GM12878 (cell line): ENCODE measurements at regions not wholly inside any gene's neighbourhood (a gene's known extent, or its start where the extent isn't known, plus 50 kb on each side); places are given as distances from the start of the nearest gene placed in this dataset.

ENCODE experiments used
- ATAC-seq: fragments of 200-7000 bp; cut with Tn5 transposase; 3 replicates; pipeline ENCODE4 v1.9.1; 2020; ENCODE audit warnings: mild to moderate bottlenecking, moderate library complexity
- BruUV-seq: library from RNA; stranded (reverse); fragments of 400-500 nt; replicated peaks from 2 replicates; lab custom pipeline; 2021; lab: Mats Ljungman, UMichigan
- CTCF ChIA-PET: fragments of 300-600 bp; sonication (Branson Sonifier 250); formaldehyde crosslinking; extraction: SDS; loops from one replicate; lab custom pipeline; 2021; ENCODE audit warnings: inconsistent platforms; lab: Yijun Ruan, JAX
- POLR2A ChIA-PET: fragments of 350-600 bp; formaldehyde crosslinking; extraction: SDS; loops from one replicate; lab custom pipeline; 2021; ENCODE audit warnings: inconsistent platforms; lab: Charles Lee
- RAD21 ChIA-PET: fragments of 300-600 bp; sonication (Branson Sonifier 250); formaldehyde crosslinking; loops from one replicate; lab custom pipeline; 2023; ENCODE audit warnings: antibody characterized with exemption; ENCODE audit not compliant: unreplicated experiment; lab: Charles Lee
- SMC1A ChIA-PET: fragments of 300-600 bp; sonication (Branson Sonifier 250); formaldehyde crosslinking; loops from one replicate; lab custom pipeline; 2023; ENCODE audit not compliant: unreplicated experiment, uncharacterized antibody; lab: Charles Lee
- DNase-seq: peaks from one replicate; pipeline ENCODE4 v3.0.0-alpha.2; 2011; ENCODE audit warnings: low read depth, low spot score
- FAIRE-seq: peaks from 3 replicates; lab custom pipeline; 2011; peaks lifted over from hg19 to GRCh38; lab: Jason Lieb, UNC
- H2AFZ ChIP-seq: 2 replicates; pipeline ENCODE4 v1.6.0; 2011; ENCODE audit warnings: low read depth, low read length, control low read depth; ENCODE audit not compliant: control insufficient read depth
- H3K27ac ChIP-seq: 2 replicates; pipeline ENCODE4 v1.5.1; 2011; ENCODE audit warnings: control low read depth; ENCODE audit not compliant: control insufficient read depth, insufficient read depth
- H3K27me3 ChIP-seq, 2 experiments: replicated peaks in 1 of 2; 2 replicates each; pipeline versions ENCODE4 v1.6.0 to v1.6.1; 2011; ENCODE audit warnings: low read length in 1 of 2; ENCODE audit not compliant: control insufficient read depth in 2 of 2, insufficient read depth in 2 of 2
- H3K36me3 ChIP-seq, 2 experiments: 2 replicates each; pipeline ENCODE4 v1.5.1; 2011; ENCODE audit warnings: low read length in 1 of 2; ENCODE audit not compliant: control insufficient read depth in 2 of 2, insufficient read depth in 2 of 2
- H3K4me1 ChIP-seq: 2 replicates; pipeline ENCODE4 v1.6.1; 2011; ENCODE audit warnings: mild to moderate bottlenecking, low read length, moderate library complexity, mixed read lengths; ENCODE audit not compliant: control insufficient read depth, insufficient read depth
- H3K4me2 ChIP-seq: 2 replicates; pipeline ENCODE4 v1.6.0; 2011; ENCODE audit warnings: control low read depth; ENCODE audit not compliant: control insufficient read depth, insufficient read depth
- H3K4me3 ChIP-seq: fragments of 200-600 bp; sonication (generic); 2 replicates; pipeline ENCODE4 v1.5.1; 2016
- H3K79me2 ChIP-seq: 2 replicates; pipeline ENCODE4 v1.6.0; 2011; ENCODE audit warnings: low read length; ENCODE audit not compliant: control insufficient read depth, insufficient read depth
- H3K9ac ChIP-seq: 2 replicates; pipeline ENCODE4 v1.8.0; 2011; ENCODE audit warnings: low read length, control low read depth, mixed read lengths; ENCODE audit not compliant: control insufficient read depth, insufficient read depth
- H3K9me3 ChIP-seq: replicated peaks from 3 replicates; pipeline ENCODE4 v1.5.1; 2011; ENCODE audit warnings: mild to moderate bottlenecking, low read length; ENCODE audit not compliant: control insufficient read depth, insufficient read depth
- H4K20me1 ChIP-seq: 2 replicates; pipeline ENCODE4 v1.6.0; 2011; ENCODE audit not compliant: control insufficient read depth, insufficient read depth
- BCL3 ChIP-seq: IDR thresholded peaks from 2 replicates; pipeline ENCODE4 v1.6.1; 2011; ENCODE audit warnings: borderline replicate concordance, low read depth, mild to moderate bottlenecking, moderate library complexity, low read length; ENCODE audit not compliant: insufficient read depth, poor library complexity, severe bottlenecking
- GATAD2B ChIP-seq: fragments of 450-650 bp; conservative IDR thresholded peaks from 2 replicates; pipeline ENCODE4 v1.6.1; 2017; ENCODE audit warnings: low read depth, mild to moderate bottlenecking, moderate library complexity
- MAX ChIP-seq: IDR thresholded peaks from 2 replicates; pipeline ENCODE4 v1.6.1; 2012; ENCODE audit warnings: low read depth, low read length, improper control_type of control experiment
- PAX5 ChIP-seq: IDR thresholded peaks from 2 replicates; pipeline ENCODE4 v1.6.1; 2011; ENCODE audit warnings: low read depth, low read length, borderline replicate concordance
- POLR2A ChIP-seq: IDR thresholded peaks from 2 replicates; pipeline ENCODE4 v1.6.1; 2011; ENCODE audit warnings: low read depth, mild to moderate bottlenecking, low read length
- RCOR1 ChIP-seq: conservative IDR thresholded peaks from 2 replicates; pipeline ENCODE4 v1.6.1; 2012; ENCODE audit warnings: low read depth, low read length, improper control_type of control experiment
- SP1 ChIP-seq: IDR thresholded peaks from one replicate; pipeline ENCODE4 v1.6.1; 2011; ENCODE audit warnings: low read depth, low read length
- SPI1 ChIP-seq: IDR thresholded peaks from 2 replicates; pipeline ENCODE4 v1.6.1; 2011; ENCODE audit warnings: low read depth, mild to moderate bottlenecking, low read length, moderate library complexity, borderline replicate concordance; ENCODE audit not compliant: insufficient read depth
- SRF ChIP-seq, 2 experiments: IDR thresholded peaks; 2 replicates each; pipeline ENCODE4 v1.6.1; 2011; ENCODE audit warnings: low read depth in 2 of 2, low read length in 2 of 2, mild to moderate bottlenecking in 1 of 2, moderate library complexity in 1 of 2
- WGBS: methylation state at CpG from one replicate; pipeline ENCODE4 v1.1.6; 2016; ENCODE audit warnings: low lambda C conversion rate; ENCODE audit not compliant: insufficient replicate concordance, insufficient coverage; ENCODE audit errors: missing lambda C conversion rate; 5-methylcytosine and 5-hydroxymethylcytosine counted together
- in situ Hi-C: fragments of 300-500 bp; cut with MboI; formaldehyde crosslinking; loops from 9 replicates; pipeline ENCODE4 v1.14.3; 2018; ENCODE audit warnings: mixed read lengths
- intact Hi-C: fragments of 100-400 bp; cut with micrococcal nuclease; formaldehyde crosslinking; loops from one replicate; pipeline ENCODE4 v1.14.2; 2022; ENCODE audit not compliant: unreplicated experiment

GRCh38 chr11:116460156-116460920, 312.4 kb downstream of the BUD13 start:
- Histone ChIP-seq H3K9ac (no peak overlapping the region), H3K9me3 (no peaks in the 10 kb centered on the region), H3K27ac (no peak overlapping the region), H3K36me3 (no peaks in the 10 kb centered on the region), H3K4me1 (no peaks in the 10 kb centered on the region), H3K4me3 (no peak overlapping the region), H2AFZ (no peak overlapping the region), H3K27me3 (peaks cover 0 to 7% of the 10 kb centered on the region in 2 experiments; a peak in 3 of 4 replicates), H4K20me1 (no peaks in the 10 kb centered on the region), H3K4me2 (no peak overlapping the region), H3K79me2 (no peaks in the 10 kb centered on the region)
- DNase-seq, result no peak
- SMC1A ChIA-PET, result interaction anchor here (1.1 kb wide), 1 partner anchor 53 kb away, joined by 3 read pairs; no protein-coding TSS in a partner anchor
- no TSS peak for BruUV-seq
- TF ChIP-seq GATAD2B, result no peak
- TF ChIP-seq MAX, result no peak
- TF ChIP-seq POLR2A, result no peak
- no peak for TF ChIP-seq SPI1
- no peak for TF ChIP-seq SRF (IDR thresholded peaks at IDR 0.05; ENCODE audit: low read depth in 2 of 2, low read length in 2 of 2)
- TF ChIP-seq PAX5, result no peak
- TF ChIP-seq BCL3, result no peak
- TF ChIP-seq RCOR1, result no peak
- no peak for TF ChIP-seq SP1
- intact Hi-C loops (no loop called here), in situ Hi-C loops (no loop called here)
- 20% methylated on average over 3 of the region's 3 CpGs for WGBS
- RAD21 ChIA-PET, result no interaction called here
- CTCF ChIA-PET, result no interaction called here
- POLR2A ChIA-PET, result no interaction called here
- no peak for FAIRE-seq
- ATAC-seq, result no peak
